ENCODE measurements at regions not wholly inside any gene's neighbourhood (a gene's known extent, or its start where the extent isn't known, plus 50 kb on each side); places are given as distances from the start of the nearest gene placed in this dataset.

DNA sequence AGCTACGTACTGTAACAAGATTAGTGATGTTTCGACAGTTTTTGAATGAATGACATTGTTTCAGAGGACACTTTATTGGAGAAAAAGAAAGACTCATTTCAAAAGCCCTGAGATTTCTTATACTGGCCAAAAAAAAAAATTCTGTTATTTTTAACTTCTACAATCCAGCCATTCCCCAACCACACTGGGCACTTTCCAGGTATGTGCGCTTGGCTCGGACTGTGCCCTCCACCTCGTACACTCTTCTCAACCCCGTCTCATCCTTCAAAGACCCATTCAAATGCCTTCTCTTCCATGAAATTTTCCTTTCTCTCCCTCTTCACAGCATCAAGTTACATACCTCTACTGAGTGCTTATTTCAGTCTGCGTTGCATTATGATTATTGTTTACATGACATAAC lies 328.5 kb upstream of the SOX2 start:
- POLR2A ChIA-PET = no interaction called here
- Histone ChIP-seq H3K27ac (ENCODE audit: low read depth in 2 of 2, low read length in 1 of 2) (no peak overlapping the region), H3K4me1 (ENCODE audit: control insufficient read depth in 1 of 2, insufficient read depth in 2 of 2, low read depth in 1 of 2, low read length in 1 of 2) (no peaks in the 10 kb centered on the region; a peak in 1 of 4 replicates), H3K79me2 (ENCODE audit: insufficient read depth) (no peaks in the 10 kb centered on the region), H3K4me3 (ENCODE audit: low read depth in 2 of 2, low read length in 1 of 2) (no peak overlapping the region), H3K9me3 (no peaks in the 10 kb centered on the region), H3K27me3 (ENCODE audit: insufficient read depth) (no peaks in the 10 kb centered on the region), H3K9ac (no peak overlapping the region), H4K20me1 (ENCODE audit: insufficient read depth) (no peaks in the 10 kb centered on the region), H3F3A (replicated peaks; ENCODE audit: insufficient read depth) (no peaks in the 10 kb centered on the region), H3K36me3 (replicated peaks in 1 of 2; ENCODE audit: control insufficient read depth in 1 of 2, insufficient read depth in 2 of 2, low read length in 1 of 2) (no peaks in the 10 kb centered on the region), H3K4me2 (no peak overlapping the region), H2AFZ (ENCODE audit: low read depth) (no peak overlapping the region), H3K9me2 (no peaks in the 10 kb centered on the region)
- CTCF ChIA-PET = no interaction called here
- TF ChIP-seq YY1 (IDR thresholded peaks at IDR 0.05; ENCODE audit: low read depth) = no peak
- no peak for TF ChIP-seq MXI1 (IDR thresholded peaks at IDR 0.05; ENCODE audit: low read depth, low read length)
- no peak for TF ChIP-seq RXRA (IDR thresholded peaks at IDR 0.05; ENCODE audit: borderline replicate concordance, low read depth)
- TF ChIP-seq NFIC (IDR thresholded peaks at IDR 0.05; ENCODE audit: borderline replicate concordance) = no peak
- TF ChIP-seq RCOR1 (IDR thresholded peaks at IDR 0.05; ENCODE audit: low read length) = no peak
- no peak for TF ChIP-seq GATA2 (CRISPR knock-in tag; IDR thresholded peaks at IDR 0.05)
- TF ChIP-seq GABPA (IDR thresholded peaks at IDR 0.05; ENCODE audit: low read depth) = no peak
- no peak for DNase-seq
- 65% methylated on average over 7 of the region's 7 CpGs for WGBS (ENCODE audit: low lambda C conversion rate)

DNA sequence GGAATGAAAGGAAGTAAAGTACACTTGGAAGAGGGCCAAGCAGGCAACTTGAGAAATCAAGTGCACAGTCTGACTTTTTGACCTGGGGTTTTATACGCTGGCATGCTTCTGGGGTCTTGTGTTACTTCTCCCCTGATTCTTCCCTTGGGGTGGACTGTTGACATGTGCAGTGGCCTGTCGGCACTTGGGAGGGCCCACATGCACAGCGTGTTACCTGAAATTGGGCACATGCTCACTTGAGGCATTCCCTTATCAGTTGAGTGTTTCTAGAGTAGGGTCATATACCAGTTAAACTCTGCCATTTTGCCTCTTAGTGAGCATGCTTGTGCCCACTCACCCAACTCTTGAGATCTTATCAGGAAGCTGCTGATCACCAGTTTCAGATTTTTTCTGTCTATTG lies 329.1 kb upstream of the SOX2 start:
- Histone ChIP-seq H3K27me3 (ENCODE audit: insufficient read depth) (no peaks in the 10 kb centered on the region), H3K4me3 (ENCODE audit: low read depth in 2 of 2, low read length in 1 of 2) (no peak overlapping the region), H3K4me1 (ENCODE audit: control insufficient read depth in 1 of 2, insufficient read depth in 2 of 2, low read depth in 1 of 2, low read length in 1 of 2) (no peaks in the 10 kb centered on the region; a peak in 1 of 4 replicates), H3K36me3 (replicated peaks in 1 of 2; ENCODE audit: control insufficient read depth in 1 of 2, insufficient read depth in 2 of 2, low read length in 1 of 2) (no peaks in the 10 kb centered on the region), H3K79me2 (ENCODE audit: insufficient read depth) (no peaks in the 10 kb centered on the region), H3K9ac (no peak overlapping the region), H3F3A (replicated peaks; ENCODE audit: insufficient read depth) (no peaks in the 10 kb centered on the region), H4K20me1 (ENCODE audit: insufficient read depth) (no peaks in the 10 kb centered on the region), H2AFZ (ENCODE audit: low read depth) (no peak overlapping the region), H3K9me2 (no peaks in the 10 kb centered on the region), H3K9me3 (no peaks in the 10 kb centered on the region), H3K27ac (ENCODE audit: low read depth in 2 of 2, low read length in 1 of 2) (no peak overlapping the region), H3K4me2 (no peak overlapping the region)
- WGBS (ENCODE audit: low lambda C conversion rate) = 86% methylated on average over 1 of the region's 3 CpGs
- ChIA-PET POLR2A (no interaction called here), CTCF (no interaction called here)
- TF ChIP-seq, protein P1, sequence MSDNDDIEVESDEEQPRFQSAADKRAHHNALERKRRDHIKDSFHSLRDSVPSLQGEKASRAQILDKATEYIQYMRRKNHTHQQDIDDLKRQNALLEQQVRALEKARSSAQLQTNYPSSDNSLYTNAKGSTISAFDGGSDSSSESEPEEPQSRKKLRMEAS (IDR thresholded peaks at IDR 0.05; ENCODE audit: low read depth) = no peak
- TF ChIP-seq NRF1 (IDR thresholded peaks at IDR 0.05; ENCODE audit: low read depth, low read length) = no peak
- TF ChIP-seq, protein P2, sequence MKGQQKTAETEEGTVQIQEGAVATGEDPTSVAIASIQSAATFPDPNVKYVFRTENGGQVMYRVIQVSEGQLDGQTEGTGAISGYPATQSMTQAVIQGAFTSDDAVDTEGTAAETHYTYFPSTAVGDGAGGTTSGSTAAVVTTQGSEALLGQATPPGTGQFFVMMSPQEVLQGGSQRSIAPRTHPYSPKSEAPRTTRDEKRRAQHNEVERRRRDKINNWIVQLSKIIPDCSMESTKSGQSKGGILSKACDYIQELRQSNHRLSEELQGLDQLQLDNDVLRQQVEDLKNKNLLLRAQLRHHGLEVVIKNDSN (IDR thresholded peaks at IDR 0.05; ENCODE audit: borderline replicate concordance, low read depth) = no peak
- no peak for TF ChIP-seq RAD21 (IDR thresholded peaks at IDR 0.05; ENCODE audit: low read length)
- no peak for TF ChIP-seq RFX5 (IDR thresholded peaks at IDR 0.05; ENCODE audit: low read length)
- no peak for TF ChIP-seq POLR2AphosphoS5 (IDR thresholded peaks at IDR 0.05; ENCODE audit: low read depth, low read length)
- no peak for TF ChIP-seq YY1 (IDR thresholded peaks at IDR 0.05; ENCODE audit: low read depth)
- TF ChIP-seq RCOR1 (IDR thresholded peaks at IDR 0.05; ENCODE audit: low read length) = no peak
- TF ChIP-seq CHD2 (IDR thresholded peaks at IDR 0.05; ENCODE audit: low read length, partially characterized antibody) = no peak
- no peak for TF ChIP-seq ELF1 (IDR thresholded peaks at IDR 0.05)
- no peak for TF ChIP-seq GABPA (IDR thresholded peaks at IDR 0.05; ENCODE audit: low read depth)
- TF ChIP-seq SIN3A (IDR thresholded peaks at IDR 0.05; ENCODE audit: borderline replicate concordance, low read depth, low read length) = no peak
- TF ChIP-seq FOXJ3 (CRISPR knock-in tag; IDR thresholded peaks at IDR 0.05) = no peak
- no peak for TF ChIP-seq GATA2 (CRISPR knock-in tag; IDR thresholded peaks at IDR 0.05)
- no peak for TF ChIP-seq RXRA (IDR thresholded peaks at IDR 0.05; ENCODE audit: borderline replicate concordance, low read depth)
- TF ChIP-seq, protein P3, sequence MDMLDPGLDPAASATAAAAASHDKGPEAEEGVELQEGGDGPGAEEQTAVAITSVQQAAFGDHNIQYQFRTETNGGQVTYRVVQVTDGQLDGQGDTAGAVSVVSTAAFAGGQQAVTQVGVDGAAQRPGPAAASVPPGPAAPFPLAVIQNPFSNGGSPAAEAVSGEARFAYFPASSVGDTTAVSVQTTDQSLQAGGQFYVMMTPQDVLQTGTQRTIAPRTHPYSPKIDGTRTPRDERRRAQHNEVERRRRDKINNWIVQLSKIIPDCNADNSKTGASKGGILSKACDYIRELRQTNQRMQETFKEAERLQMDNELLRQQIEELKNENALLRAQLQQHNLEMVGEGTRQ (IDR thresholded peaks at IDR 0.05; ENCODE audit: borderline replicate concordance, low read depth, low read length) = no peak
- TF ChIP-seq, protein P4, sequence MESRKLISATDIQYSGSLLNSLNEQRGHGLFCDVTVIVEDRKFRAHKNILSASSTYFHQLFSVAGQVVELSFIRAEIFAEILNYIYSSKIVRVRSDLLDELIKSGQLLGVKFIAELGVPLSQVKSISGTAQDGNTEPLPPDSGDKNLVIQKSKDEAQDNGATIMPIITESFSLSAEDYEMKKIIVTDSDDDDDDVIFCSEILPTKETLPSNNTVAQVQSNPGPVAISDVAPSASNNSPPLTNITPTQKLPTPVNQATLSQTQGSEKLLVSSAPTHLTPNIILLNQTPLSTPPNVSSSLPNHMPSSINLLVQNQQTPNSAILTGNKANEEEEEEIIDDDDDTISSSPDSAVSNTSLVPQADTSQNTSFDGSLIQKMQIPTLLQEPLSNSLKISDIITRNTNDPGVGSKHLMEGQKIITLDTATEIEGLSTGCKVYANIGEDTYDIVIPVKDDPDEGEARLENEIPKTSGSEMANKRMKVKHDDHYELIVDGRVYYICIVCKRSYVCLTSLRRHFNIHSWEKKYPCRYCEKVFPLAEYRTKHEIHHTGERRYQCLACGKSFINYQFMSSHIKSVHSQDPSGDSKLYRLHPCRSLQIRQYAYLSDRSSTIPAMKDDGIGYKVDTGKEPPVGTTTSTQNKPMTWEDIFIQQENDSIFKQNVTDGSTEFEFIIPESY (IDR thresholded peaks at IDR 0.05; ENCODE audit: borderline replicate concordance, low read depth) = no peak
- TF ChIP-seq, protein P5, sequence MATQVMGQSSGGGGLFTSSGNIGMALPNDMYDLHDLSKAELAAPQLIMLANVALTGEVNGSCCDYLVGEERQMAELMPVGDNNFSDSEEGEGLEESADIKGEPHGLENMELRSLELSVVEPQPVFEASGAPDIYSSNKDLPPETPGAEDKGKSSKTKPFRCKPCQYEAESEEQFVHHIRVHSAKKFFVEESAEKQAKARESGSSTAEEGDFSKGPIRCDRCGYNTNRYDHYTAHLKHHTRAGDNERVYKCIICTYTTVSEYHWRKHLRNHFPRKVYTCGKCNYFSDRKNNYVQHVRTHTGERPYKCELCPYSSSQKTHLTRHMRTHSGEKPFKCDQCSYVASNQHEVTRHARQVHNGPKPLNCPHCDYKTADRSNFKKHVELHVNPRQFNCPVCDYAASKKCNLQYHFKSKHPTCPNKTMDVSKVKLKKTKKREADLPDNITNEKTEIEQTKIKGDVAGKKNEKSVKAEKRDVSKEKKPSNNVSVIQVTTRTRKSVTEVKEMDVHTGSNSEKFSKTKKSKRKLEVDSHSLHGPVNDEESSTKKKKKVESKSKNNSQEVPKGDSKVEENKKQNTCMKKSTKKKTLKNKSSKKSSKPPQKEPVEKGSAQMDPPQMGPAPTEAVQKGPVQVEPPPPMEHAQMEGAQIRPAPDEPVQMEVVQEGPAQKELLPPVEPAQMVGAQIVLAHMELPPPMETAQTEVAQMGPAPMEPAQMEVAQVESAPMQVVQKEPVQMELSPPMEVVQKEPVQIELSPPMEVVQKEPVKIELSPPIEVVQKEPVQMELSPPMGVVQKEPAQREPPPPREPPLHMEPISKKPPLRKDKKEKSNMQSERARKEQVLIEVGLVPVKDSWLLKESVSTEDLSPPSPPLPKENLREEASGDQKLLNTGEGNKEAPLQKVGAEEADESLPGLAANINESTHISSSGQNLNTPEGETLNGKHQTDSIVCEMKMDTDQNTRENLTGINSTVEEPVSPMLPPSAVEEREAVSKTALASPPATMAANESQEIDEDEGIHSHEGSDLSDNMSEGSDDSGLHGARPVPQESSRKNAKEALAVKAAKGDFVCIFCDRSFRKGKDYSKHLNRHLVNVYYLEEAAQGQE (IDR thresholded peaks at IDR 0.05; ENCODE audit: low read depth, low read length) = no peak
- DNase-seq = no peak

Measured in SK-N-SH (cell line).